Stimulated activated naive CD8-positive, alpha-beta T cell treated with anti-CD3 and anti-CD28 coated beads, Interleukin-15, Interleukin-2, amounts not matched to agents 100 ng/mL and 50 ng/mL, for 24 hours (primary cell): ENCODE measurements at regions not wholly inside any gene's neighbourhood (a gene's known extent, or its start where the extent isn't known, plus 50 kb on each side); places are given as distances from the start of the nearest gene placed in this dataset.

ENCODE experiments used
- H3K27ac Mint-ChIP-seq: one replicate; pipeline ENCODE4 v1.8.0; 2021; ENCODE audit warnings: mild to moderate bottlenecking, mixed read lengths
- H3K27me3 Mint-ChIP-seq: one replicate; pipeline ENCODE4 v1.8.0; 2021; ENCODE audit warnings: mixed read lengths
- H3K36me3 Mint-ChIP-seq: one replicate; pipeline ENCODE4 v1.8.0; 2021; ENCODE audit warnings: low read depth, mixed read lengths
- H3K4me1 Mint-ChIP-seq: one replicate; pipeline ENCODE4 v1.8.0; 2021; ENCODE audit warnings: low read depth, mixed read lengths
- H3K4me3 Mint-ChIP-seq: one replicate; pipeline ENCODE4 v1.8.0; 2021; ENCODE audit warnings: mild to moderate bottlenecking, mixed read lengths
- H3K9me3 Mint-ChIP-seq: one replicate; pipeline ENCODE4 v1.8.0; 2021; ENCODE audit warnings: mixed read lengths

GRCh38 chr9:99414321-99414720 lies 192.2 kb downstream of the SEC61B start:
- Mint-ChIP-seq H3K27me3 (peaks cover 8% of the 10 kb centered on the region), H3K27ac (no peak overlapping the region), H3K9me3 (no peaks in the 10 kb centered on the region), H3K36me3 (no peaks in the 10 kb centered on the region), H3K4me1 (peaks cover 6% of the 10 kb centered on the region), H3K4me3 (no peak overlapping the region)

GRCh38 chr9:99415606-99416005 lies 193.5 kb downstream of the SEC61B start:
- no peaks in the 10 kb centered on the region for H3K36me3 Mint-ChIP-seq
- no peaks in the 10 kb centered on the region for H3K9me3 Mint-ChIP-seq
- peaks cover 7% of the 10 kb centered on the region for H3K27me3 Mint-ChIP-seq
- H3K27ac Mint-ChIP-seq: no peak overlapping the region
- H3K4me1 Mint-ChIP-seq: peaks cover 6% of the 10 kb centered on the region
- H3K4me3 Mint-ChIP-seq: no peak overlapping the region

- H3K27me3 Mint-ChIP-seq: peaks cover 7% of the 10 kb centered on the region
- no peaks in the 10 kb centered on the region for H3K36me3 Mint-ChIP-seq
- H3K4me3 Mint-ChIP-seq: no peak overlapping the region
- no peak overlapping the region for H3K27ac Mint-ChIP-seq
- peaks cover 6% of the 10 kb centered on the region for H3K4me1 Mint-ChIP-seq
- H3K9me3 Mint-ChIP-seq: no peaks in the 10 kb centered on the region
Measured at GRCh38 chr9:99416007-99416406, 193.9 kb downstream of the SEC61B start.

- Mint-ChIP-seq H3K4me3 (no peak overlapping the region), H3K36me3 (no peaks in the 10 kb centered on the region), H3K4me1 (peaks cover 6% of the 10 kb centered on the region), H3K9me3 (no peaks in the 10 kb centered on the region), H3K27ac (no peak overlapping the region), H3K27me3 (peaks cover 7% of the 10 kb centered on the region)
Measured at GRCh38 chr9:99419070-99419469, 197.0 kb downstream of the SEC61B start.

GRCh38 chr9:99421369-99421768 lies 199.3 kb downstream of the SEC61B start:
- H3K27me3 Mint-ChIP-seq: peaks cover 17% of the 10 kb centered on the region
- H3K4me1 Mint-ChIP-seq: no peaks in the 10 kb centered on the region

GRCh38 chr9:99425124-99425523 lies 203.0 kb downstream of the SEC61B start:
- Mint-ChIP-seq H3K27ac (no peak overlapping the region), H3K27me3 (peaks cover 21% of the 10 kb centered on the region), H3K4me1 (no peaks in the 10 kb centered on the region), H3K36me3 (no peaks in the 10 kb centered on the region), H3K4me3 (no peak overlapping the region), H3K9me3 (peaks cover 3% of the 10 kb centered on the region)

More at GRCh38 chr9:99421369-99421768, 199.3 kb downstream of the SEC61B start:
- H3K27ac Mint-ChIP-seq: no peak overlapping the region
- H3K36me3 Mint-ChIP-seq: no peaks in the 10 kb centered on the region
- no peaks in the 10 kb centered on the region for H3K9me3 Mint-ChIP-seq
- H3K4me3 Mint-ChIP-seq: no peak overlapping the region

- Mint-ChIP-seq H3K27me3 (peaks cover 21% of the 10 kb centered on the region), H3K4me3 (no peak overlapping the region), H3K4me1 (no peaks in the 10 kb centered on the region), H3K36me3 (no peaks in the 10 kb centered on the region), H3K9me3 (peaks cover 3% of the 10 kb centered on the region), H3K27ac (no peak overlapping the region)
Measured at GRCh38 chr9:99425923-99426842, 204.1 kb downstream of the SEC61B start.

GRCh38 chr9:99427260-99427659 lies 205.2 kb downstream of the SEC61B start:
- no peaks in the 10 kb centered on the region for H3K36me3 Mint-ChIP-seq
- H3K27ac Mint-ChIP-seq: no peak overlapping the region
- no peaks in the 10 kb centered on the region for H3K4me1 Mint-ChIP-seq

GRCh38 chr9:99430301-99430700 lies 208.2 kb downstream of the SEC61B start:
- Mint-ChIP-seq H3K27ac (no peak overlapping the region), H3K27me3 (peaks cover 18% of the 10 kb centered on the region), H3K4me3 (no peak overlapping the region), H3K36me3 (no peaks in the 10 kb centered on the region), H3K9me3 (peaks cover 3% of the 10 kb centered on the region), H3K4me1 (peaks cover 19% of the 10 kb centered on the region)

More at GRCh38 chr9:99427260-99427659, 205.2 kb downstream of the SEC61B start:
- Mint-ChIP-seq H3K9me3 (peaks cover 3% of the 10 kb centered on the region), H3K4me3 (no peak overlapping the region), H3K27me3 (peaks cover 21% of the 10 kb centered on the region)

GRCh38 chr9:99431103-99431502 lies 209.0 kb downstream of the SEC61B start:
- Mint-ChIP-seq H3K27ac (no peak overlapping the region), H3K27me3 (peaks cover 11% of the 10 kb centered on the region), H3K36me3 (no peaks in the 10 kb centered on the region), H3K4me3 (no peak overlapping the region), H3K9me3 (peaks cover 3% of the 10 kb centered on the region), H3K4me1 (peaks cover 19% of the 10 kb centered on the region)

GRCh38 chr9:99432075-99432474 lies 210.0 kb downstream of the SEC61B start:
- H3K27me3 Mint-ChIP-seq: peaks cover 4% of the 10 kb centered on the region
- H3K27ac Mint-ChIP-seq: no peak overlapping the region
- peaks cover 19% of the 10 kb centered on the region for H3K4me1 Mint-ChIP-seq
- H3K4me3 Mint-ChIP-seq: no peak overlapping the region
- H3K9me3 Mint-ChIP-seq: peaks cover 3% of the 10 kb centered on the region
- no peaks in the 10 kb centered on the region for H3K36me3 Mint-ChIP-seq

GRCh38 chr9:99433095-99433494 lies 211.0 kb downstream of the SEC61B start:
- H3K27ac Mint-ChIP-seq: peak overlapping the region; percentile 74
- no peaks in the 10 kb centered on the region for H3K36me3 Mint-ChIP-seq
- H3K9me3 Mint-ChIP-seq: no peaks in the 10 kb centered on the region
- H3K4me1 Mint-ChIP-seq: peaks cover 19% of the 10 kb centered on the region
- no peaks in the 10 kb centered on the region for H3K27me3 Mint-ChIP-seq
- H3K4me3 Mint-ChIP-seq: no peak overlapping the region

- Mint-ChIP-seq H3K4me1 (peaks cover 19% of the 10 kb centered on the region), H3K27ac (peak overlapping the region; percentile 77), H3K36me3 (no peaks in the 10 kb centered on the region), H3K4me3 (no peak overlapping the region), H3K27me3 (no peaks in the 10 kb centered on the region), H3K9me3 (no peaks in the 10 kb centered on the region)
Measured at GRCh38 chr9:99433555-99433954, 211.5 kb downstream of the SEC61B start.

- Mint-ChIP-seq H3K27me3 (no peaks in the 10 kb centered on the region), H3K27ac (no peak overlapping the region), H3K9me3 (no peaks in the 10 kb centered on the region), H3K36me3 (no peaks in the 10 kb centered on the region), H3K4me3 (no peak overlapping the region), H3K4me1 (peaks cover 19% of the 10 kb centered on the region)
Measured at GRCh38 chr9:99436616-99437015, 214.5 kb downstream of the SEC61B start.

GRCh38 chr9:99437145-99437544 lies 215.1 kb downstream of the SEC61B start:
- Mint-ChIP-seq H3K36me3 (no peaks in the 10 kb centered on the region), H3K27ac (no peak overlapping the region), H3K4me3 (no peak overlapping the region), H3K9me3 (no peaks in the 10 kb centered on the region), H3K4me1 (peaks cover 19% of the 10 kb centered on the region), H3K27me3 (peaks cover 2% of the 10 kb centered on the region)

- Mint-ChIP-seq H3K4me3 (no peak overlapping the region), H3K9me3 (no peaks in the 10 kb centered on the region), H3K27me3 (peaks cover 10% of the 10 kb centered on the region), H3K4me1 (peaks cover 10% of the 10 kb centered on the region), H3K36me3 (no peaks in the 10 kb centered on the region), H3K27ac (no peak overlapping the region)
Measured at GRCh38 chr9:99438596-99438995, 216.5 kb downstream of the SEC61B start.
